ENCODE measurements at regions not wholly inside any gene's neighbourhood (a gene's known extent, or its start where the extent isn't known, plus 50 kb on each side); places are given as distances from the start of the nearest gene placed in this dataset.
"Not testable (repeated sequence)": the region's sequence is repeated elsewhere in the genome, so short reads cannot be mapped to it uniquely, and the experiment has no call there.

GRCh38 chr14:55782166-55782565 is 202.2 kb downstream of the KTN1 start:
- H3K4me3 ChIP-seq (ENCODE audit: insufficient read depth, low read depth, low read length), result no peak overlapping the region
- no peak overlapping the region for H3K4me3 Mint-ChIP-seq (ENCODE audit: unreplicated experiment)
- no peaks in the 10 kb centered on the region for H3K36me3 ChIP-seq (ENCODE audit: insufficient read depth, low read length)
- no peaks in the 10 kb centered on the region for H3K27me3 ChIP-seq (ENCODE audit: insufficient read depth, low read length)
- no peak for DNase-seq (ENCODE audit: low read depth)
- no peak for FAIRE-seq
- no peaks in the 10 kb centered on the region for H3K36me3 Mint-ChIP-seq (ENCODE audit: low read depth, unreplicated experiment)
- H3K9me3 Mint-ChIP-seq (ENCODE audit: unreplicated experiment), result no peaks in the 10 kb centered on the region
- no peaks in the 10 kb centered on the region for H3K9me3 ChIP-seq (ENCODE audit: insufficient read depth, low read depth, low read length)
- H3K4me2 ChIP-seq (ENCODE audit: low read length), result no peak overlapping the region
- H3K4me1 ChIP-seq (ENCODE audit: insufficient read depth, low read length), result peaks cover 5% of the 10 kb centered on the region
- no peaks in the 10 kb centered on the region for H3K79me2 ChIP-seq (ENCODE audit: insufficient read depth, low read length)
- no peaks in the 10 kb centered on the region for H4K20me1 ChIP-seq (ENCODE audit: insufficient read depth, low read length)
- H3K27ac ChIP-seq (ENCODE audit: low read depth, low read length), result no peak overlapping the region
- no peak overlapping the region for H3K9ac ChIP-seq (ENCODE audit: low read length)
- H3K27me3 Mint-ChIP-seq (ENCODE audit: low read depth, unreplicated experiment), result peaks cover 3% of the 10 kb centered on the region
- H3K4me1 Mint-ChIP-seq (ENCODE audit: low read depth, unreplicated experiment), result peaks cover 5% of the 10 kb centered on the region
- TF ChIP-seq EZH2 (IDR thresholded peaks at IDR 0.05; ENCODE audit: insufficient read depth, low read length) (no peak), CTCF (IDR thresholded peaks at IDR 0.05; ENCODE audit: insufficient read depth, low read depth, low read length) (no peak)
- no peak overlapping the region for H2AFZ ChIP-seq (ENCODE audit: low read depth, low read length)
- no peak overlapping the region for H3K27ac Mint-ChIP-seq (ENCODE audit: unreplicated experiment)

- Histone ChIP-seq H3K79me2 (ENCODE audit: insufficient read depth, low read length) (no peaks in the 10 kb centered on the region), H3K27ac (ENCODE audit: low read depth, low read length) (no peak overlapping the region), H3K9ac (ENCODE audit: low read length) (no peak overlapping the region), H2AFZ (ENCODE audit: low read depth, low read length) (no peak overlapping the region), H3K4me1 (ENCODE audit: insufficient read depth, low read length) (no peaks in the 10 kb centered on the region), H3K36me3 (ENCODE audit: insufficient read depth, low read length) (no peaks in the 10 kb centered on the region), H3K4me2 (ENCODE audit: low read length) (no peak overlapping the region), H4K20me1 (ENCODE audit: insufficient read depth, low read length) (no peaks in the 10 kb centered on the region), H3K9me3 (ENCODE audit: insufficient read depth, low read depth, low read length) (no peaks in the 10 kb centered on the region), H3K27me3 (ENCODE audit: insufficient read depth, low read length) (no peaks in the 10 kb centered on the region), H3K4me3 (ENCODE audit: insufficient read depth, low read depth, low read length) (no peak overlapping the region)
- Mint-ChIP-seq H3K4me3 (ENCODE audit: unreplicated experiment) (no peak overlapping the region), H3K27ac (ENCODE audit: unreplicated experiment) (no peak overlapping the region), H3K4me1 (ENCODE audit: low read depth, unreplicated experiment) (no peaks in the 10 kb centered on the region), H3K9me3 (ENCODE audit: unreplicated experiment) (peaks cover 6% of the 10 kb centered on the region), H3K36me3 (ENCODE audit: low read depth, unreplicated experiment) (no peaks in the 10 kb centered on the region), H3K27me3 (ENCODE audit: low read depth, unreplicated experiment) (no peaks in the 10 kb centered on the region)
- TF ChIP-seq EZH2 (IDR thresholded peaks at IDR 0.05; ENCODE audit: insufficient read depth, low read length), result no peak
- no peak for TF ChIP-seq CTCF (IDR thresholded peaks at IDR 0.05; ENCODE audit: insufficient read depth, low read depth, low read length)
- FAIRE-seq (no peak), DNase-seq (ENCODE audit: low read depth) (no peak)
These were observed 209.4 kb downstream of the KTN1 start for GRCh38 chr14:55789406-55789805.

GRCh38 chr14:55794655-55795595 is 214.9 kb downstream of the KTN1 start:
- H3K36me3 Mint-ChIP-seq (ENCODE audit: low read depth, unreplicated experiment), result no peaks in the 10 kb centered on the region
- H3K27ac Mint-ChIP-seq (ENCODE audit: unreplicated experiment), result no peak overlapping the region
- DNase-seq (ENCODE audit: low read depth) (peak; percentile 30), FAIRE-seq (no peak)
- H3K4me2 ChIP-seq (ENCODE audit: low read length), result no peak overlapping the region
- no peaks in the 10 kb centered on the region for H3K36me3 ChIP-seq (ENCODE audit: insufficient read depth, low read length)
- H3K4me1 Mint-ChIP-seq (ENCODE audit: low read depth, unreplicated experiment), result no peaks in the 10 kb centered on the region
- H3K27ac ChIP-seq (ENCODE audit: low read depth, low read length), result no peak overlapping the region
- no peak overlapping the region for H3K9ac ChIP-seq (ENCODE audit: low read length)
- H3K4me3 Mint-ChIP-seq (ENCODE audit: unreplicated experiment), result no peak overlapping the region
- H2AFZ ChIP-seq (ENCODE audit: low read depth, low read length), result no peak overlapping the region
- H3K27me3 ChIP-seq (ENCODE audit: insufficient read depth, low read length), result no peaks in the 10 kb centered on the region
- H4K20me1 ChIP-seq (ENCODE audit: insufficient read depth, low read length), result no peaks in the 10 kb centered on the region
- H3K79me2 ChIP-seq (ENCODE audit: insufficient read depth, low read length), result no peaks in the 10 kb centered on the region
- H3K27me3 Mint-ChIP-seq (ENCODE audit: low read depth, unreplicated experiment), result no peaks in the 10 kb centered on the region
- H3K4me3 ChIP-seq (ENCODE audit: insufficient read depth, low read depth, low read length), result no peak overlapping the region
- no peak for TF ChIP-seq CTCF (IDR thresholded peaks at IDR 0.05; ENCODE audit: insufficient read depth, low read depth, low read length)
- no peak for TF ChIP-seq EZH2 (IDR thresholded peaks at IDR 0.05; ENCODE audit: insufficient read depth, low read length)
- H3K9me3 Mint-ChIP-seq (ENCODE audit: unreplicated experiment), result peaks cover 6% of the 10 kb centered on the region
- peaks cover 3% of the 10 kb centered on the region for H3K4me1 ChIP-seq (ENCODE audit: insufficient read depth, low read length)
- no peaks in the 10 kb centered on the region for H3K9me3 ChIP-seq (ENCODE audit: insufficient read depth, low read depth, low read length)

GRCh38 chr14:55796513-55796912 is 216.5 kb downstream of the KTN1 start:
- not testable (repeated sequence) for H3K79me2 ChIP-seq (ENCODE audit: insufficient read depth, low read length); H3K36me3 ChIP-seq (ENCODE audit: insufficient read depth, low read length); H3K9ac ChIP-seq (ENCODE audit: low read length); H4K20me1 ChIP-seq (ENCODE audit: insufficient read depth, low read length); H3K4me3 Mint-ChIP-seq (ENCODE audit: unreplicated experiment); H3K27ac Mint-ChIP-seq (ENCODE audit: unreplicated experiment); H3K4me2 ChIP-seq (ENCODE audit: low read length); H3K9me3 ChIP-seq (ENCODE audit: insufficient read depth, low read depth, low read length); H3K9me3 Mint-ChIP-seq (ENCODE audit: unreplicated experiment); H3K36me3 Mint-ChIP-seq (ENCODE audit: low read depth, unreplicated experiment); DNase-seq (ENCODE audit: low read depth); H3K4me1 Mint-ChIP-seq (ENCODE audit: low read depth, unreplicated experiment); H3K27me3 Mint-ChIP-seq (ENCODE audit: low read depth, unreplicated experiment); H2AFZ ChIP-seq (ENCODE audit: low read depth, low read length); H3K27me3 ChIP-seq (ENCODE audit: insufficient read depth, low read length); H3K4me1 ChIP-seq (ENCODE audit: insufficient read depth, low read length); H3K27ac ChIP-seq (ENCODE audit: low read depth, low read length); H3K4me3 ChIP-seq (ENCODE audit: insufficient read depth, low read depth, low read length); FAIRE-seq
